GM18505 (cell line): ENCODE measurements at regions not wholly inside any gene's neighbourhood (a gene's known extent, or its start where the extent isn't known, plus 50 kb on each side); places are given as distances from the start of the nearest gene placed in this dataset.

Experiments
- ATAC-seq: cut with Tn5 transposase; IDR thresholded peaks from one replicate; pipeline ENCODE4 v1.9.1; 2021; ENCODE audit not compliant: unreplicated experiment
- POLR2A ChIP-seq: IDR thresholded peaks from 4 replicates; pipeline ENCODE4 v1.6.1; 2011; ENCODE audit warnings: borderline replicate concordance; ENCODE audit not compliant: insufficient read depth, insufficient read length; ENCODE audit errors: extremely low read depth

DNA sequence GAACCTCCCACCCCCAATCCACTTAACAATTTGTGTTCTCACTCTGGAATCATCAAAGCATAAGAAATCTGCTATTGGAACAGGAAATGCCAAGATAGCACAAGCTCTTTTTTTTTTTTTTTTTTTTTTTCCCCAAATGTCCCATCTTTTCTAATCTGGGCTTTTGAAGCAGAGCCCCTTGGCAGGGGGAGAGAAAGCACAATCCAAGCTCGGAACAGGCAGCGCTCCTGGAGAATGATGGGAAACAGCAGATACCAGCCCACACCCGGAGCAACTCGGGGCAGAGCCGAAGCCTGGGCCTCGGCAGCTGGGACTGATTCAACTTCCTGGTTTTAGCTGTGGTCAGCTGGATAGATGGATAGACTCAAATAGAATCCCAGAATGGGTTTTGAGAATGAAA, 235.1 kb downstream of the QDPR start:
- TF ChIP-seq POLR2A = no peak

GRCh38 chr4:17275836-17276235, 236.1 kb downstream of the QDPR start:
- no peak for ATAC-seq
- TF ChIP-seq POLR2A = no peak

More for the DNA sequence above, 235.1 kb downstream of the QDPR start:
- ATAC-seq = no peak

- no peak for ATAC-seq
- TF ChIP-seq POLR2A = no peak
These were observed 238.8 kb downstream of the QDPR start for GRCh38 chr4:17273047-17273446.

GRCh38 chr4:17272154-17272553, 239.7 kb downstream of the QDPR start:
- ATAC-seq = no peak
- TF ChIP-seq POLR2A = no peak

- ATAC-seq = no peak
- no peak for TF ChIP-seq POLR2A
These were observed 246.2 kb downstream of the QDPR start for GRCh38 chr4:17265653-17266052.

DNA sequence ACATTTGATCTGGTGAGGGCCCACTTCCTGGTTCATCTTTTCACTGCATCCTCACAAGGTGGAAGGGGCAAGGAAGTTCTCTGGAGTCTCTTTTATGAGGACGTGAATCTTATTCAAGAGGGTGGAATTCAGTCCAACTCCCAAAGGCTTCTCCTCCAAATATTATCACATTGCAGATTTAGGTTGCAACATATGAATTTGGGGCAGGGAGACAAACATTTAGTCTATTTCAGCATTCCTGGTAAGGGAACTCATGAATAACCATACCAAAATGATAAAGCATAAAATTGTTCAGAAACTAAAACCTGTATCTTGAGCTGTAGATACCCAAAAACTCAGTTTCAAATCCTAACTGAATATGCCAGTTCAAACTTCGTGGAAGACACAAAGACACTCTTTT, 246.8 kb downstream of the QDPR start:
- ATAC-seq = no peak

DNA sequence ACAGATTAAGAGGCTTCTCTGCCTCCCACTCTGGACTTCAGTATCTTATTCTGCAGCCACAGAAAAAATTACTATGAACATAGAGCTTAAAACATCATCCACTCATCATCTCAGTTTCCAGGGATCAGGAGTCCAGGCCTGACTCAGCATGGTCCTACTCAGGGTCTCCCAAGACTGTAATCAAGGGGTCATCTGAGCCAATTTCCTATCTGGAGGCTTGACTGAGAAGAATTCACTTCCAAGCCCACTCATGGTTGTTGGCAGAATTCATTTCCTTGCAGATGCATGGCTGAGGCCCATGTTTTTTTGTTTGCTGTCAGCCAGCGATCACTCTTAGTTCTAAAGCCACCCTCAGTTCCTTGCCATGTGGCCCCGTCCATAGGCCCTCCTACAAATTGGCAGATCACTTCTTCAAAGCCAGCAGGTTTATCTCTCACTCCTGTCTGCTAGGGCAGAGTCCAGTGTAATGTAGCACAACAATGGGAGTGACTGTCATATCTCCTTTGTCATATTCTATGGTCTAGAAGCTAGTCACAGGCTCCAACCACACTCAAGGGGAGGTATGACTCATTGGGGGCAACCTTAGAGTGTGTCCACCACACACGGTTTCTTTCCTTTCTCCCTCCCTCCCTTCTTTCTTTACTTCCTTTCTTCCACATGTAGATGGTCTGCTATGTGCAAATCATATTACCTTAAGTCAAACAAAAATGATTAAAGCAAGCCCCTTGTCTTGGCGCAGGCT, 251.6 kb downstream of the QDPR start:
- ATAC-seq = no peak

More for the DNA sequence above, 246.8 kb downstream of the QDPR start:
- TF ChIP-seq POLR2A = no peak

DNA sequence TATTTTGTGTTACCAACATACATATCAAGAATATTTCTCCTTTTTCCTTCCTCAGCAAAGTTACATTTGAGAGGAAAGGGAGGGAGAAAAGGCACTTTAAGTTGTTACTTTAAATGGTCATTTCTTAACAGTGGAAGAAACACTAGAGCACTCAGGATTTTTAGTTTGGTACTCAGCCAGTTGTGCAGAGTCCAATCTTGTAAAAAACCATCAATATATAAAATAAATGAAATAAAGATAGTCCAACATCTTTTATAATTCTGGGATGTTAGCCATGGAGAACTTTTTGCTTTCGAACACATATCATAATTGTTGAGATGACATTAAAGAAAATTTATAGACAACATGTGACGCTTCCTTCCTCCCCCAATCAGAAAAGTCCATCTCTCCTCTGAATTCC, 253.8 kb downstream of the QDPR start:
- no peak for ATAC-seq
- no peak for TF ChIP-seq POLR2A

More for the DNA sequence above, 251.6 kb downstream of the QDPR start:
- no peak for TF ChIP-seq POLR2A

- no peak for ATAC-seq
- TF ChIP-seq POLR2A = no peak
These were observed 259.8 kb downstream of the QDPR start for GRCh38 chr4:17252131-17252530.

GRCh38 chr4:17251101-17251500, 260.8 kb downstream of the QDPR start:
- no peak for TF ChIP-seq POLR2A
- no peak for ATAC-seq

GRCh38 chr4:17250591-17250990, 261.3 kb downstream of the QDPR start:
- TF ChIP-seq POLR2A = no peak
- ATAC-seq = no peak

- TF ChIP-seq POLR2A = no peak
- no peak for ATAC-seq
These were observed 265.2 kb downstream of the QDPR start for GRCh38 chr4:17246656-17247055.

DNA sequence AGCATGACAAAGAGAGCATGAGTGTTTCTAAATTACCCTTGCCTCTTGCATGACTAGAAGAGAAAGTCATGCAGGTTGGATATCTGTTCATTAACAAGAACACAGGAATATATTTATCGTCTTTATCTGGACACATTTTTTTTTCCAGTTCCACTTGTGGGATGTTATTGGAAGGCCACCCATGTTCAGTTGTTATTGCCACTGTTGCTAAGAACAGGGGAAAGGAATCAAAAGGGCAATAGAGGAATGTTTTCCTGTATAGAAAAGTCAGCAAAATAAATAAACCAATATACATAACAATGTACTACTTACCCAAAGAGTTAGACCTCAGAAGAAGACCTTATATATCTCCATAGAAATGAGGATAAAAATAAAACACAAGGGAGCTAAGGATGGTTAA, 270.1 kb downstream of the QDPR start:
- no peak for TF ChIP-seq POLR2A
- no peak for ATAC-seq

DNA sequence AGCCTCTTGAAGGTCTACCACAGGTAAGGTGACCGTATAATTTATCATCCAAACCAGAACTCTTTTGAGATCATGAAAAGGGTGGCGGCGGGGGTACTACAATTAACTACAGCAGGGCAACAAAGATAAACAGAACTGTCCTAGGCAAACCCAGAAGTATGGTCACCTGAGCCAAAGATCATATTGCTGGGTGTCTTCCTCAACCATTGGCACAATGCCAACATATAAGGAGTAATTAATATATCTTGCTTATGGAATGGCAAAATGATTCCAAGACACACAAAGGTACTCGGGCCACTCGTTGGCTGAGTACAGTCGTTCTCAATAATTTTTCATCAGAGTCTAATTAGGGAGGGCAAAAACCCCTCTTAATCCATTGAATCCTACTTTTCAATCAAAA, 273.3 kb downstream of the QDPR start:
- no peak for TF ChIP-seq POLR2A
- ATAC-seq = no peak

DNA sequence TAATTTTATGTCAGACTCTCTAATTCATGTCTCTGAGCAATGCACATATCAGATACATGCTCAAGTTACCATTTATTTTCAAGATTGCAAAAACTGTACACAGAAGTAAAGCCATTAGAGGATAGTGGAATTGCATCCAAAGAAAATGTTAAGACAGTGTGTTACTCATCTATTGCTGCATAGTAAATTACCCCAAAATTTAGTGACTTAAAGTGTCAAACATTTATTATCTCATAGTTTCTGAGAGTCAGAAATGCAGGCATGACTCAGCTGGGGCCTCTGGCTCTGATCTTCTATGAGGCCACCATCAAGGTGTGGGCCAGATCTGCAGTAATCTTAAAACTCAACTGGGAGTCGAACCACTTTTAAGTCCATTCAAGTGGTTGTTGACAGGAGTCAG, 275.2 kb downstream of the QDPR start:
- no peak for ATAC-seq
- TF ChIP-seq POLR2A = no peak
